ENCODE measurements at regions not wholly inside any gene's neighbourhood (a gene's known extent, or its start where the extent isn't known, plus 50 kb on each side); places are given as distances from the start of the nearest gene placed in this dataset.

GRCh38 chr2:195257979-195258378 lies 399.0 kb upstream of the SLC39A10 start:
- TF ChIP-seq POLR2A (IDR thresholded peaks at IDR 0.05) = no peak
- TF ChIP-seq EP300 (IDR thresholded peaks at IDR 0.05) = no peak
- TF ChIP-seq CTCF (IDR thresholded peaks at IDR 0.05) = no peak

Data from sigmoid colon (tissue), 4 donors.